CD14-positive monocyte (primary cell): ENCODE measurements at regions not wholly inside any gene's neighbourhood (a gene's known extent, or its start where the extent isn't known, plus 50 kb on each side); places are given as distances from the start of the nearest gene placed in this dataset.

Experiments used
- DNase-seq, 3 donors: peaks; one replicate each; pipeline ENCODE4 v3.0.0-alpha.2; 2011 to 2022
- H2AFZ ChIP-seq: 2 replicates; pipeline ENCODE4 v1.6.0; 2012; ENCODE audit warnings: mild to moderate bottlenecking, low read depth, low read length, inconsistent platforms; ENCODE audit not compliant: insufficient read depth, poor library complexity, severe bottlenecking
- H3K27ac ChIP-seq, 2 donors: 1 replicate in 1 of 2; 2 replicates in 1 of 2; pipeline ENCODE4 v1.5.1; 2012 to 2013; ENCODE audit warnings: low read length in 2 of 2, control low read depth in 1 of 2, inconsistent platforms in 1 of 2, low read depth in 1 of 2, mild to moderate bottlenecking in 1 of 2
- H3K27me3 ChIP-seq, 2 donors: one replicate each; pipeline versions ENCODE4 v1.6.0 to v1.6.1; 2011 to 2013; ENCODE audit warnings: low read length in 2 of 2; ENCODE audit not compliant: control insufficient read depth in 2 of 2, insufficient read depth in 2 of 2
- H3K36me3 ChIP-seq, 2 donors: replicated peaks in 1 of 2; 1 replicate in 1 of 2; 2 replicates in 1 of 2; pipeline versions ENCODE4 v1.5.1 to v1.6.1; 2012 to 2013; ENCODE audit warnings: low read length in 2 of 2, control low read depth in 1 of 2, inconsistent platforms in 1 of 2, mild to moderate bottlenecking in 1 of 2; ENCODE audit not compliant: insufficient read depth in 2 of 2, control insufficient read depth in 1 of 2
- H3K4me1 ChIP-seq, 2 donors: 1 replicate in 1 of 2; 2 replicates in 1 of 2; pipeline versions ENCODE4 v1.5.1 to v1.6.1; 2012 to 2013; ENCODE audit warnings: low read length in 2 of 2, control low read depth in 1 of 2, inconsistent platforms in 1 of 2, mild to moderate bottlenecking in 1 of 2, moderate library complexity in 1 of 2; ENCODE audit not compliant: insufficient read depth in 2 of 2, control insufficient read depth in 1 of 2
- H3K4me2 ChIP-seq: replicated peaks from 2 replicates; pipeline ENCODE3; 2012; ENCODE audit warnings: low read length, moderate library complexity, mild to moderate bottlenecking; ENCODE audit not compliant: poor library complexity, severe bottlenecking; ENCODE audit errors: extremely low read depth
- H3K4me3 ChIP-seq, 3 experiments: fragments of 200-600 bp in 1 of 3; sonication (generic) in 1 of 3; replicated peaks in 1 of 3; 1 replicate in 2 of 3; 2 replicates in 1 of 3; pipeline ENCODE4 v1.5.1; 2011 to 2013; ENCODE audit warnings: low read length in 3 of 3, mild to moderate bottlenecking in 3 of 3, control low read depth in 2 of 3, low read depth in 2 of 3, inconsistent platforms in 1 of 3, moderate library complexity in 1 of 3
- H3K79me2 ChIP-seq: 2 replicates; pipeline ENCODE4 v1.6.0; 2012; ENCODE audit warnings: mild to moderate bottlenecking, control low read depth, inconsistent platforms, low read length, moderate library complexity; ENCODE audit not compliant: insufficient read depth
- H3K9ac ChIP-seq: 2 replicates; pipeline ENCODE4 v1.6.0; 2017; ENCODE audit warnings: low read length, mild to moderate bottlenecking; ENCODE audit not compliant: insufficient read depth, poor library complexity, severe bottlenecking
- H3K9me3 ChIP-seq, 2 donors: replicated peaks in 1 of 2; 1 replicate in 1 of 2; 2 replicates in 1 of 2; pipeline versions ENCODE4 v1.5.1 to v1.6.1; 2012 to 2013; ENCODE audit warnings: low read length in 2 of 2, control low read depth in 1 of 2; ENCODE audit not compliant: control insufficient read depth in 1 of 2, insufficient read depth in 1 of 2
- H4K20me1 ChIP-seq: 2 replicates; pipeline ENCODE4 v1.6.0; 2012; ENCODE audit warnings: mild to moderate bottlenecking, low read length, control low read depth, moderate library complexity; ENCODE audit not compliant: insufficient read depth
- H3K27ac Mint-ChIP-seq, 7 donors: one replicate each; pipeline ENCODE4 v1.8.0; 2020; ENCODE audit warnings: mild to moderate bottlenecking in 7 of 7, mixed read lengths in 7 of 7, moderate library complexity in 6 of 7, inconsistent platforms in 2 of 7
- H3K27me3 Mint-ChIP-seq, 3 donors: one replicate each; pipeline ENCODE4 v1.8.0; 2021 to 2022; ENCODE audit warnings: low read depth in 3 of 3, mild to moderate bottlenecking in 3 of 3, mixed read lengths in 3 of 3, moderate library complexity in 3 of 3, inconsistent platforms in 1 of 3
- H3K36me3 Mint-ChIP-seq, 2 donors: one replicate each; pipeline ENCODE4 v1.8.0; 2020; ENCODE audit warnings: mixed read lengths in 2 of 2, inconsistent platforms in 1 of 2, mild to moderate bottlenecking in 1 of 2
- H3K4me1 Mint-ChIP-seq: one replicate; pipeline ENCODE4 v1.8.0; 2020; ENCODE audit warnings: mild to moderate bottlenecking, mixed read lengths
- H3K4me3 Mint-ChIP-seq, 2 donors: one replicate each; pipeline ENCODE4 v1.8.0; 2020; ENCODE audit warnings: mild to moderate bottlenecking in 2 of 2, mixed read lengths in 2 of 2, moderate library complexity in 1 of 2
- H3K9me3 Mint-ChIP-seq, 7 donors: one replicate each; pipeline ENCODE4 v1.8.0; 2020 to 2022; ENCODE audit warnings: mixed read lengths in 7 of 7, mild to moderate bottlenecking in 6 of 7, moderate library complexity in 6 of 7, inconsistent platforms in 2 of 7
- WGBS: methylation state at CpG from one replicate; pipeline ENCODE4 v1.1.5; 2013; ENCODE audit warnings: missing lambda C conversion rate; ENCODE audit not compliant: insufficient coverage; 5-methylcytosine and 5-hydroxymethylcytosine counted together
- intact Hi-C, 2 donors: fragments of 100-400 bp; cut with micrococcal nuclease; formaldehyde crosslinking; loops; one replicate each; pipeline versions ENCODE4 v1.15.0 to v1.15.1; 2023
- TF ChIP-seq, protein P1 (sequence below): fragments of 200-600 bp; IDR thresholded peaks from one replicate; pipeline ENCODE4 v1.8.0; 2022; ENCODE audit warnings: antibody characterized with exemption, mild to moderate bottlenecking

DNA sequence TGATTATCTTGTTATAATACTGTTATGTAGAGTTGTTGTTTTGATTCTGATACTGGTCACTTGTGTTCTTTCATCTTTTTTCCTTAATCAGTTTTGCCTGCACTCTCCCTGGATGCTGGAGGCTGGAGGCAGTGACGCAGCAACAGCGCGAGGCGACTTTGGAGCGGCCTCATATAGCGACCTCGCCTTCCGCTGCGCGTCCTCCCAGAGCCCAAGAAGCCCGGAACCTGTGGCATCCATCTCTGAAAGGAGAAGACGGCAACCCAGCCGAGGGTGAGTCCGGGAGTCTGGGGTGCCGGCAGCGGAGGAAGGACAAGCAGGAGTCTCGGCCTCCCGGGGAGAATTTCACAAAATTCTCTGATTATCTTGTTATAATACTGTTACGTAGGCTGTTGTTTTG lies 161.2 kb downstream of the ZNF33B start:
- no peaks in the 10 kb centered on the region for H3K36me3 ChIP-seq
- intact Hi-C loops: no loop called here
- H3K4me3 Mint-ChIP-seq: no peak overlapping the region
- no peak overlapping the region for H3K27ac Mint-ChIP-seq
- peaks cover 0 to 24% of the 10 kb centered on the region in 2 donors for H3K9me3 ChIP-seq
- peaks cover 0 to 9% of the 10 kb centered on the region in 2 donors for H3K27me3 ChIP-seq
- H3K4me1 ChIP-seq: no peaks in the 10 kb centered on the region
- TF ChIP-seq, protein P1, sequence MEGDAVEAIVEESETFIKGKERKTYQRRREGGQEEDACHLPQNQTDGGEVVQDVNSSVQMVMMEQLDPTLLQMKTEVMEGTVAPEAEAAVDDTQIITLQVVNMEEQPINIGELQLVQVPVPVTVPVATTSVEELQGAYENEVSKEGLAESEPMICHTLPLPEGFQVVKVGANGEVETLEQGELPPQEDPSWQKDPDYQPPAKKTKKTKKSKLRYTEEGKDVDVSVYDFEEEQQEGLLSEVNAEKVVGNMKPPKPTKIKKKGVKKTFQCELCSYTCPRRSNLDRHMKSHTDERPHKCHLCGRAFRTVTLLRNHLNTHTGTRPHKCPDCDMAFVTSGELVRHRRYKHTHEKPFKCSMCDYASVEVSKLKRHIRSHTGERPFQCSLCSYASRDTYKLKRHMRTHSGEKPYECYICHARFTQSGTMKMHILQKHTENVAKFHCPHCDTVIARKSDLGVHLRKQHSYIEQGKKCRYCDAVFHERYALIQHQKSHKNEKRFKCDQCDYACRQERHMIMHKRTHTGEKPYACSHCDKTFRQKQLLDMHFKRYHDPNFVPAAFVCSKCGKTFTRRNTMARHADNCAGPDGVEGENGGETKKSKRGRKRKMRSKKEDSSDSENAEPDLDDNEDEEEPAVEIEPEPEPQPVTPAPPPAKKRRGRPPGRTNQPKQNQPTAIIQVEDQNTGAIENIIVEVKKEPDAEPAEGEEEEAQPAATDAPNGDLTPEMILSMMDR: no peak
- H2AFZ ChIP-seq: no peak overlapping the region
- no peaks in the 10 kb centered on the region for H4K20me1 ChIP-seq
- no peaks in the 10 kb centered on the region for H3K4me1 Mint-ChIP-seq
- H3K4me3 ChIP-seq: no peak overlapping the region
- no peak for DNase-seq
- H3K9me3 Mint-ChIP-seq: peaks cover 10 to 39% (median 31%) of the 10 kb centered on the region in 7 donors
- no peaks in the 10 kb centered on the region for H3K79me2 ChIP-seq
- 93% methylated on average over 10 of the region's 19 CpGs for whole genome bisulfite sequencing
- H3K9ac ChIP-seq: no peak overlapping the region
- H3K4me2 ChIP-seq: no peak overlapping the region
- H3K36me3 Mint-ChIP-seq: no peaks in the 10 kb centered on the region
- no peak overlapping the region for H3K27ac ChIP-seq
- H3K27me3 Mint-ChIP-seq: peaks cover 7 to 35% (median 18%) of the 10 kb centered on the region in 3 donors

DNA sequence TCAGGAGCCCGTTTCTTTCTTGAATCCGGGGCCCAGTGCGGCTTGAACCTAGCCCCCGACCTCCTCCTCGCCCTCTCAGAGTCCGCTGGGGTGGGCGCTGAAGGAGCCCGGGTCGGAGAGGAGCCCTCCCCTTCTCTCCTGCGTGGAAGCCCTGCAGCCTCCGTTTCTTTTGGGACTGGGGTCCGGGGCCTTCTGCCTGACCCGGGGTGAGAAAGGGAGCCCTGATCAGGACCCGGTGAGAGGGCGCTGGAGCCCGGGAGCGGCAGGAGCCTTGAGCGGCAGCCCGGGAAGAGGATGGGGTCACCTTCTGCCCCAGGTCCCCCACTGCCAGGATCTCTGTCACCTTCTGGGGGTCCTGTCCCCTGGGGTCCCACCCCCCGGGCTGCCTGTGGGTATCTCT lies 162.3 kb downstream of the ZNF33B start:
- TF ChIP-seq, protein P1: no peak
- no peak for DNase-seq
- WGBS: 14% methylated on average over 16 of the region's 20 CpGs
- no peak overlapping the region for H3K27ac Mint-ChIP-seq
- H3K27me3 Mint-ChIP-seq: peaks cover 7 to 37% (median 20%) of the 10 kb centered on the region in 3 donors
- Histone ChIP-seq H3K9me3 (peaks cover 0 to 13% of the 10 kb centered on the region in 2 donors), H3K9ac (no peak overlapping the region), H3K27me3 (peaks cover 0 to 9% of the 10 kb centered on the region in 2 donors), H3K4me2 (no peak overlapping the region), H3K79me2 (no peaks in the 10 kb centered on the region), H4K20me1 (no peaks in the 10 kb centered on the region), H2AFZ (no peak overlapping the region), H3K27ac (no peak overlapping the region), H3K4me1 (no peaks in the 10 kb centered on the region), H3K4me3 (no peak overlapping the region), H3K36me3 (no peaks in the 10 kb centered on the region)
- H3K9me3 Mint-ChIP-seq: peaks cover 8 to 36% (median 28%) of the 10 kb centered on the region in 7 donors
- H3K36me3 Mint-ChIP-seq: no peaks in the 10 kb centered on the region
- H3K4me3 Mint-ChIP-seq: no peak overlapping the region
- no peaks in the 10 kb centered on the region for H3K4me1 Mint-ChIP-seq
- intact Hi-C loops: no loop called here
